ENCODE measurements at regions not wholly inside any gene's neighbourhood (a gene's known extent, or its start where the extent isn't known, plus 50 kb on each side); places are given as distances from the start of the nearest gene placed in this dataset.

DNA sequence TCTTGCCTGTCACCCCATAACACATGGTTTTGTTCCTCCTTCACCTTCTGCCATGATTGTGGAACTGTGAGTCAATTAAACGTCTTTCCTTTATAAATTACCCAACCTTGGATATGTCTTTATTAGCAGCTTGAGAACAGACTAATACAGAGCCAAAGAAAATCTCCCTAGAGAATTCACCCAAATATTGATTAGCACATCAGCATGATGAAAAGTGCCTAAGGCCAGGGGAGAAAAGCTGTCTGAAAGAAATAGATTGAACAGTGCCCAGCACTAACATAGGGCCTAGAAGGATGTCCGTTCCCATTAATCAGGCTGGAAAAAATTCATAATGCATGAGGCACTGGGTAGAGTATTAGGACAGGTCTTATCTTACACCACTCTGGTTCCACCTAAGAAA, 111.9 kb upstream of the CALN1 start:
- intact Hi-C loops (cut with micrococcal nuclease), result no loop called here
- no peak overlapping the region for H3K4me3 Mint-ChIP-seq
- DNase-seq, result no peak
- H3K27me3 Mint-ChIP-seq, result no peaks in the 10 kb centered on the region
- no peaks in the 10 kb centered on the region for H3K9me3 Mint-ChIP-seq
- H3K36me3 Mint-ChIP-seq (ENCODE audit: low read depth), result no peaks in the 10 kb centered on the region
- no peak overlapping the region for H3K27ac Mint-ChIP-seq
- no peaks in the 10 kb centered on the region for H3K4me1 Mint-ChIP-seq

GRCh38 chr7:72504061-72504706, 92.0 kb upstream of the CALN1 start:
- Mint-ChIP-seq H3K4me1 (no peaks in the 10 kb centered on the region), H3K36me3 (ENCODE audit: low read depth) (no peaks in the 10 kb centered on the region), H3K27me3 (no peaks in the 10 kb centered on the region), H3K9me3 (no peaks in the 10 kb centered on the region), H3K27ac (no peak overlapping the region), H3K4me3 (no peak overlapping the region)
- intact Hi-C loops (cut with micrococcal nuclease), result no loop called here
- peak; percentile 37 for DNase-seq

- peak; percentile 8 for DNase-seq
- Mint-ChIP-seq H3K4me3 (no peak overlapping the region), H3K36me3 (ENCODE audit: low read depth) (no peaks in the 10 kb centered on the region), H3K27me3 (no peaks in the 10 kb centered on the region), H3K4me1 (no peaks in the 10 kb centered on the region), H3K9me3 (no peaks in the 10 kb centered on the region), H3K27ac (no peak overlapping the region)
- intact Hi-C loops (cut with micrococcal nuclease), result no loop called here
These were observed 91.5 kb upstream of the CALN1 start for GRCh38 chr7:72503644-72504043.

- Mint-ChIP-seq H3K4me1 (no peaks in the 10 kb centered on the region), H3K9me3 (no peaks in the 10 kb centered on the region), H3K4me3 (no peak overlapping the region), H3K27me3 (no peaks in the 10 kb centered on the region), H3K27ac (no peak overlapping the region), H3K36me3 (ENCODE audit: low read depth) (no peaks in the 10 kb centered on the region)
- no peak for DNase-seq
- intact Hi-C loops (cut with micrococcal nuclease), result loop anchor here (5.0 kb wide), 1 partner anchor 292 kb away; no protein-coding TSS in a partner anchor
These were observed 82.7 kb upstream of the CALN1 start for GRCh38 chr7:72494807-72495206.

DNA sequence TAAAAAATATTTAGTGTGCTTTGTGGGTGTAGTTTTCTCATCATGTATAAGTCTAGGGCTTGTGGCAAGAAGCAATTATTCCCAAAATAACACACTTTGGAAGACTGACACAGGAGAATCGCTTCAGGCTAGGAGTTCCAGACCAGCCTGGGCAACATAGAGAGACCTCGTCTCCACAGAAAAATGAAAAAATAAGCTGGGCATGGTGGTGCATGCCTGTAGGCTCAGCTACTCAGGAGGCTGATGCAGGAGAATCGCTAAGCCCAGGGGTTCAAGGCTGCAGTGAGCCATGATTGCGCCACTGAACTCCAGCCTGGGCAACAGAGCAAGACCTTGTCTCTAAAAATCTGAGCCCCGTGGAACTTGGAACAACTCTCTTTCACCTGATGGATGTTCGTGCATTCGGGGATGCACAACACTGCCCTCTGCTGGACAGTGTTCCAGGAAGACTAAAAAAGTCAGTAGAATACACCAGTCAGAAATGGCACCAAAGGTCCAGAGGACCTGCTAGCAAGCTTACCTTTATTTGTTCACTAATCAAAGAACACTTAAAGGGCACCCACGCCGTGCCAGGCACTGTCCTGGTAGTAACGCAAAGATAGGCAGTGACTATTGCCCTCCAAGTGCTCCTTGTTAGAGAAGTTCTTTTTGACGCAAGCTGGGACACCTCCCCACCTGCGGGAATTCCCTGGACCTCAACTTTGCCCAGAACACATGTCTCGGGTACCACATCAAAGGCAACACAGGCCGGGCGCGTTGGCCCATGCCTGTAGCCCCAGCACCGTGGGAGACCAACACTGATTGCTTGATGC, 81.9 kb upstream of the CALN1 start:
- DNase-seq, result peak; percentile 83

DNA sequence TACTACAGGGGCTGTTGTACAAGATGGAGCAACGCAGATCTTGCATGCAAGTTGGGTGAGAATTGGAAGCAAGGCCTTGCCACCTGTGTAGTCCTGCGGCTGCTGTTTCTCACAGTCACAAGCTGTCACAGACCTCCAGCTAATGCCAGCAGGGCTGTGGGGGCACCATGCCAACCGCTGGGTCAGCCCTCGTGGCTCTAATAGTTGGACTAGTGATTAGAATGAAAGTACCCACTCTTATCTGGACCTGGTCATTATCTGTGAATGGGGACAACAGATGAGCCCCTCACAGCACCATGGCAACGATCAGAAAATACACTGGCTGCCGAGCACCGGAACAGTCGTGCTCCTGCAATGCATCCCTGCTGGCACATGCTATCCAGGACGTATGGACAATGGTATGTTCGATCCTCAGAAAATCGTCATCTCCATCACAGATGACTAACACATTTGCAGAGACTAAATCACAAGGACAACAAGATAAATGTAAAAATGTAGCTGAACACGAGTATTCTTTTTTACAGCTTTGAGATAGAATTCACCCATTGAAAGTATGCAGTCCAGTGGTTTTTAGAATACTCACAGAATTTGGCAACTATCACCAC, 80.4 kb upstream of the CALN1 start:
- no peaks in the 10 kb centered on the region for H3K27me3 Mint-ChIP-seq
- intact Hi-C loops (cut with micrococcal nuclease), result no loop called here
- H3K4me3 Mint-ChIP-seq, result no peak overlapping the region
- no peak for DNase-seq
- H3K9me3 Mint-ChIP-seq, result no peaks in the 10 kb centered on the region
- no peaks in the 10 kb centered on the region for H3K4me1 Mint-ChIP-seq
- no peak overlapping the region for H3K27ac Mint-ChIP-seq
- no peaks in the 10 kb centered on the region for H3K36me3 Mint-ChIP-seq (ENCODE audit: low read depth)

More for the DNA sequence above, 81.9 kb upstream of the CALN1 start:
- Mint-ChIP-seq H3K36me3 (ENCODE audit: low read depth) (no peaks in the 10 kb centered on the region), H3K27me3 (no peaks in the 10 kb centered on the region), H3K27ac (no peak overlapping the region), H3K4me3 (no peak overlapping the region), H3K9me3 (no peaks in the 10 kb centered on the region), H3K4me1 (no peaks in the 10 kb centered on the region)
- intact Hi-C loops (cut with micrococcal nuclease), result no loop called here

GRCh38 chr7:72490301-72490700, 78.2 kb upstream of the CALN1 start:
- H3K36me3 Mint-ChIP-seq (ENCODE audit: low read depth), result no peaks in the 10 kb centered on the region
- no peak overlapping the region for H3K27ac Mint-ChIP-seq
- H3K4me1 Mint-ChIP-seq, result no peaks in the 10 kb centered on the region
- DNase-seq, result no peak
- intact Hi-C loops (cut with micrococcal nuclease), result no loop called here
- no peaks in the 10 kb centered on the region for H3K27me3 Mint-ChIP-seq
- no peak overlapping the region for H3K4me3 Mint-ChIP-seq
- no peaks in the 10 kb centered on the region for H3K9me3 Mint-ChIP-seq

- Mint-ChIP-seq H3K27ac (no peak overlapping the region), H3K36me3 (ENCODE audit: low read depth) (no peaks in the 10 kb centered on the region), H3K9me3 (no peaks in the 10 kb centered on the region), H3K4me3 (no peak overlapping the region), H3K27me3 (no peaks in the 10 kb centered on the region), H3K4me1 (no peaks in the 10 kb centered on the region)
- no peak for DNase-seq
- intact Hi-C loops (cut with micrococcal nuclease), result no loop called here
These were observed 69.8 kb upstream of the CALN1 start for GRCh38 chr7:72481934-72482333.

DNA sequence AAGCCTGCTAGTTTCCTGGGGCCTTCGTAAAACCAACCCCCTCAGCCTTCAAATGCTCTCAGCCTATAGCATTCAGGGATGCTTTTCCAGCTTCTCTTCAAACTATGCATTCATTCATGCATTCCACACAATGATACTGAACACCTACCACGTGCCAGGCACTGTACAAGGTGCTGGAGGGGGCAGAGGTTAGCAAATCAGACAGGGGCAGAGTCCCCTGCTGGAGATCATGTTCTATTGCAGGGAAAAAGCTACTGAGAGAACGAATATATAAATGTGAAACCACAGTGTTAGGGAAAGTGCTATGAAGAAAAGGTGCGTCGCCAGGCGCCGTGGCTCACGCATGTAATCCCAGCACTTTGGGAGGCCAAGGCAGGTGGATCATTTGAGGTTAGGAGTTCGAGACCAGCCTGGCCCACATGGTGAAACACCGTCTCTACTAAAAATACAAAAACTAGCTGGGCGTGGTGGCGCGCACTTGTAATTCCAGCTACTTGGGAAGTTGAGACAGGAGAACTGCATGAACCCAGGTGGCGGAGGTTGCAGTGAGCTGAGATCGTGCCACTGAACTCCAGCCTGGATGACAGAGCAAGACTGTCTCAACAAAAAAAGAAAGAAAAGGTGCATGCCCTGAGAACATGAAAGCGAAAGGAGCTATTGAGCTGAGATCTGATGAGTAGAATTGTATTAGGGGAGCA, 64.6 kb upstream of the CALN1 start:
- intact Hi-C loops (cut with micrococcal nuclease), result no loop called here
- DNase-seq, result no peak
- Mint-ChIP-seq H3K27me3 (no peaks in the 10 kb centered on the region), H3K4me1 (no peaks in the 10 kb centered on the region), H3K4me3 (no peak overlapping the region), H3K9me3 (peaks cover 3% of the 10 kb centered on the region), H3K27ac (no peak overlapping the region), H3K36me3 (ENCODE audit: low read depth) (no peaks in the 10 kb centered on the region)

- Mint-ChIP-seq H3K27ac (no peak overlapping the region), H3K4me3 (no peak overlapping the region), H3K4me1 (no peaks in the 10 kb centered on the region), H3K27me3 (no peaks in the 10 kb centered on the region), H3K9me3 (no peaks in the 10 kb centered on the region), H3K36me3 (ENCODE audit: low read depth) (no peaks in the 10 kb centered on the region)
- no peak for DNase-seq
- intact Hi-C loops (cut with micrococcal nuclease), result no loop called here
These were observed 55.1 kb upstream of the CALN1 start for GRCh38 chr7:72467237-72467636.

DNA sequence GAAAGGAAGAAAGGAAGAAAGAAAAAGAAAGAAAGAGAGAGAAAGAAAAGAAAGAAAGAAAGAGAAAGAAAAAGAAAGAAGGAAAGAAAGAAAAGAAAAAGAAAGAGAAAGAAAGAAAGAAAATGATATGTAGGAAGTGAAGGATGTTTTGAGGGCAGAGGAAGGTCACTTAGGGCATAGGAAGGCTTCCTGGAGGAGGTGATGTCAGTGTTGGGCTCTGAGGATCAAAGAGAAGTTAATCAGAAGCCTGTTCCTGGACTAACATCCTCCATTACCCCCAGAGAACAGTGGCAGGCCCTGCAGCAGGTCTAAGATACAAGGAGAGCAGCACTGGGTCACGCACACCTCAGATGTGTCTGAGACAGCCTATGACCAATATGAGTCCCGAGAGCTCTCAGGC, 54.7 kb upstream of the CALN1 start:
- Mint-ChIP-seq H3K9me3 (no peaks in the 10 kb centered on the region), H3K27ac (no peak overlapping the region), H3K27me3 (no peaks in the 10 kb centered on the region), H3K4me1 (no peaks in the 10 kb centered on the region), H3K36me3 (ENCODE audit: low read depth) (no peaks in the 10 kb centered on the region), H3K4me3 (no peak overlapping the region)
- DNase-seq, result no peak
- intact Hi-C loops (cut with micrococcal nuclease), result no loop called here

DNA sequence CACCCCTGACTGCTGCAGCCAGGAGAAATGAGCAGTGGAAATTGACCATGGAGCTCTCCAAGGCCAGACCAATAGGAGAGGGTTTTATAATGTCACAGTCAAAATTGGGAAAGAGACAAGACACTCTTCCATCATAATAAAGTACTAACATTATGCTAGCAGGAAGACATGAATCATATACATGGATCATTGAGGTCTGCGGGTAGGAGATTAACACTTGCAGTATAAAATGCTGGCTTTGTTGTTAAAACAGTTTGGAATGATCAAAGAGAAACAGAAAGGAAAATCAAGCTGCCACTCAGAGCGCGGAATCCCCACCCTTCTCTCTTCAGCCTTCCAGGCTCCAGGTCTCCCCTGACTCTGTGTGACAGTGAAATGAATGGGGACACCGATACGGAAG, 53.4 kb upstream of the CALN1 start:
- Mint-ChIP-seq H3K27me3 (no peaks in the 10 kb centered on the region), H3K27ac (no peak overlapping the region), H3K4me1 (no peaks in the 10 kb centered on the region), H3K9me3 (no peaks in the 10 kb centered on the region), H3K4me3 (no peak overlapping the region), H3K36me3 (ENCODE audit: low read depth) (no peaks in the 10 kb centered on the region)
- DNase-seq, result no peak
- intact Hi-C loops (cut with micrococcal nuclease), result no loop called here

DNA sequence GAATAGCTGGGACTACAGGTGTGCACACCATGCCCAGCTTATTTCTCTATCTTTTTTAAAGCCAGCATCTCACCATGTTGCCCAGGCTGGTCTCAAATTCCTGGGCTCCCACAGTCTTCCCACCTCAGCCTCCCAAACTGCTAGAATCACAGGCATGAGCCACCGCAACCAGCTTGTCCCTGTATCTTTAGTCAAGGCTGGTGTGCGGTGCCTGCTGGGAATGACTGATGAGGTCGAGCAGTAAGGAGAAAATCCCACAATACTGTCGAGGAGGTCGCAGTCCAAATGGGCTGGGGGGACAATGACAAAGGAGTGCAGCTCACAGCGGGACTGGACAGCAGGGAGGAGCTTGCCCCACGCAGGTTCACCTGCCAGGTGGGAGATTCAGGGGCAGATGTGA, 50.2 kb upstream of the CALN1 start:
- intact Hi-C loops (cut with micrococcal nuclease), result no loop called here
- Mint-ChIP-seq H3K9me3 (no peaks in the 10 kb centered on the region), H3K36me3 (ENCODE audit: low read depth) (no peaks in the 10 kb centered on the region), H3K4me1 (no peaks in the 10 kb centered on the region), H3K27ac (no peak overlapping the region), H3K4me3 (no peak overlapping the region), H3K27me3 (no peaks in the 10 kb centered on the region)
- DNase-seq, result no peak
